HG02623 (cell line): ENCODE measurements at regions not wholly inside any gene's neighbourhood (a gene's known extent, or its start where the extent isn't known, plus 50 kb on each side); places are given as distances from the start of the nearest gene placed in this dataset.

Experiments used
- ATAC-seq: cut with Tn5 transposase; IDR thresholded peaks from one replicate; pipeline ENCODE4 v1.9.1; 2021; ENCODE audit warnings: moderate library complexity; ENCODE audit not compliant: unreplicated experiment

DNA sequence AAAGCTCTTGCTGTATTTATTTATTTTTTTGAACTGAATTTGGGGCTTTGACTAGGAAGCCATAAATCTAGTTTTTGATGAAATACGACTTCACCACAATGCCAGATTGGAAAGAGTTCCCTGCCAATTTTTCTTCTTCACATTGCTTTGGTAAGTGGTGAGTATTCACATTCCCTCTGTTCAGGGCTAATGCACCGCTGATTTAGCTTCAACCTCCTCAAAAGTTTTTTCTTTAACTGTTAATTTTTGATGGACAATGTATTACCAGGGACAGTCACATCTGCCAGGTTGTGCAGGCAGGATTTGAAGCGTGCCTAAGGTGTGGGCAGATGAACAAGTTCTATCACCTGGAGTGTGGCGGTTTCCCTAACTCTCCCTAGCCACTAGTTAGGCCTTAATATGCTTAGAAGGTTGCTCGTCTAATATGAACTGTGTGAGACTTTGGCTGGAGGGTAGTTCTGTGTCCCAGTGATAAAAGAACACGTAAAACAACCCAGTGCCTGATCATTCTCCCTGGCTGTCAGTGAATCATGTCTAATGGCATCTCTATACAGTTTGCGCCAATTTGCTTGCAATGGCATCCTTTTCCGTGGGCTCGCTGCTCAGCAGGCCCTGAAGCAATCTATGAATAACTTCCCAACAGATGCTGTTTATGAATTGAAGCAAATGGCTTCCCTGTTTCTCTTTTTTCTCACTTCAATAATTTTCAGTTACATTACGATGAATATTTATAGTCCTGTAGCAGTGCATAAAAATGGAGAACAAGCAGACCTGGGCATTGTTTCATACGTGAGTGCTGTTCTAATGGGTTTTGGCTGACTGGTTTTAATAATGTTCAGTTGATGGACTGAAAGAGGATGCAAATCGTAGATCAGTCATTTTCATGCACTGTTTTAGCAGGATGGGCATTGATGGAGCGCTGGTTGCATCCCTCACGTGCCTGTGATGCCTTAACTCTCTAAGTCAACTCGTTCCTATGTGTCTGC, 243.2 kb upstream of the SUCLG2 start:
- no peak for ATAC-seq

GRCh38 chr3:67896130-67896529, 241.7 kb upstream of the SUCLG2 start:
- ATAC-seq: no peak

- no peak for ATAC-seq
Measured at GRCh38 chr3:67894510-67894909, 240.1 kb upstream of the SUCLG2 start.

GRCh38 chr3:67884345-67884744, 229.9 kb upstream of the SUCLG2 start:
- no peak for ATAC-seq

DNA sequence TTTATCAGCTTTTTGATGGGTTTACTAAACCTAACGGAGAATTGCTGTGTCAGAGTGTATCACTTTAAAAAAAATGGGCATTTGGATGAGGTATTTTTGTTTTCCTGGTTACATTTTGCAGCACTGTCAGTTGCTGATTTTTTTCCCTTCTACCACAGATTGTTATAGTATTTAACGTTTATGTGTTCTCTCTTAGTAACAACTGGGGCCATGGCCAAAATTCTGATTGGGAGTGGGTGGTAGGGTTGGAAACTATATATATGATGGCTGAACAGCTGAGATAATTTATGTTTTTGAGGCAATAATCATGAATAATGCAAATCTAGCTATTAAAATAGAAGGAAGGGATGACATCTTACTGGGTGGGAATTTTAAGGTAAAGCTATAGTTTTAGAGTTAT, 229.4 kb upstream of the SUCLG2 start:
- ATAC-seq: no peak

DNA sequence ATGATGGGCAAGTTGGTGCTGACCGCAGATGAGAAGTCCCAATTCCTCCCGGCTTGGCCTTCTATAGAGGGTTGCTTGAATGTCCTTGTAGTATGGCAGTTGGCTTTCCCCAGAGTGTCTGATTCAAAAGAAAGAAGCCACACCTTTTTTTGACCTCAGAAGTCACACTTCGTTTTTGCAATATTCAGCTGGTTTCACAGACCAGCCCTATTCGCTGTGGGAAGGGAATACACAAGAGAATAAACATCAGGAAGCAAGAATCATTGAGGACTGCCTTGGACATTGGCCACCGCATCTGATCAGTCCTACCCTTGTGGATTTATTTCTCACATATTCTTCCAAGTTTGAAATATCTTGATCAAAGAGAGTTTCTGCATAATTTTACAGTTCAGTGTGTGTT, 228.6 kb upstream of the SUCLG2 start:
- no peak for ATAC-seq

DNA sequence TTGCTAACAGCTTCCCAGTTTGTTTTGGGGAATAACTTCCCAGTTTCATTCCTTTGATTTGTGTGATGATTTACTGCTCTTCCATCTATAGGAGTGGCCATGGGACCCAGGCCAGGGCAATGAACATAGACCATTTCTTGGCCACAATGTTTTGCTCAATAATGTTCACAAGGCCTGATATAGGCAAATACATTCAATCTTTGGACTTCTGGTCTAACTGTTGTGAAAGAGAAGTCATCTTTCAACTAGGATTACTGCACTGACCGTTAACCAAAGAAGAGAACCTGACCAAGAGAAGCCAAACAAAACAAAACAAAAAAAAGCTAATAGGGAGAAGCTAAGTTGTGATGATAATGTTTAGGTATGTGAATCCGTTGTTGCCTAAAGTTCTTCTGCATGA, 221.8 kb upstream of the SUCLG2 start:
- ATAC-seq: no peak

GRCh38 chr3:67875858-67876257, 221.4 kb upstream of the SUCLG2 start:
- no peak for ATAC-seq

- ATAC-seq: no peak
Measured at GRCh38 chr3:67875338-67875737, 220.9 kb upstream of the SUCLG2 start.

- ATAC-seq: no peak
Measured at GRCh38 chr3:67870477-67870876, 216.1 kb upstream of the SUCLG2 start.

GRCh38 chr3:67866571-67866970, 212.2 kb upstream of the SUCLG2 start:
- ATAC-seq: no peak

GRCh38 chr3:67864587-67865183, 210.3 kb upstream of the SUCLG2 start:
- ATAC-seq: no peak

DNA sequence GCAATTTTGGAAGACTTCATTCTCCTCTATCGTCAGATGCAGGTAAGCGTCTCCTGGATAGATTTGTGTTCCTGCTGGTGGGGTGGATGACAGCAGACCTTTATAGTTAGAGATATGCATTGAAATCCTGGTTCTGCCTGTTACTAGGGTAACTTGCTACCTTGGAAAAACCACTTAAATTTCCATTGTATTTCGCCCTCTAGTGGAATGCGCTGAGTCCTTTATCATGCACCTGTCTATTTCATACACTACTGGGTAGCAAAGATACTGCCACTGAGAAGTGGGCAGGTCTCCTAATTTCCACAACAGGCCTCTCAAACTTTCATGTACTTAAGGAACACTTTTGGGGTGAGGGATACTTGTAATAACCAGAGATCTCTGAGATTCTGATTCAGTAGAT, 209.5 kb upstream of the SUCLG2 start:
- no peak for ATAC-seq

- no peak for ATAC-seq
Measured at GRCh38 chr3:67860429-67860828, 206.0 kb upstream of the SUCLG2 start.

DNA sequence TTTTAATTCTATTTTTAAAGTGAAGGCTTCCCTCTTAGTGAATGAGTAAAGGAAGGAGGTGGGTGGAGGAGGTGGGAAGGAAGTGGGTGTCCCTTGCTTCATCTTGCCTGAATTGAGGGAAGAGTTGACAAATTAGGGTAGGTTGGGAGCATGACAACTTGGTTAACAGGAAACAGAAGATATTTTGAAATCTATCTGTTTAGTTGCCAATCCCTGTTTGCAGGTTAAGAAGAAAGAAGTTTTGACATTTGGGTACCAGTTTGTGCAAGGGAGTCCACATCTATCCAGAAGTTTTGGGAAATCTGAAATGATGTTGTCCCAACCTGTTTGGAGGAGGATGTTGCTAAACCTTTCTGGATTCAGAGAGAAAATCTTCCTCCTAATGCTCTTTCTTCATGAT, 204.1 kb upstream of the SUCLG2 start:
- ATAC-seq: no peak

GRCh38 chr3:67856718-67857117, 202.3 kb upstream of the SUCLG2 start:
- no peak for ATAC-seq

DNA sequence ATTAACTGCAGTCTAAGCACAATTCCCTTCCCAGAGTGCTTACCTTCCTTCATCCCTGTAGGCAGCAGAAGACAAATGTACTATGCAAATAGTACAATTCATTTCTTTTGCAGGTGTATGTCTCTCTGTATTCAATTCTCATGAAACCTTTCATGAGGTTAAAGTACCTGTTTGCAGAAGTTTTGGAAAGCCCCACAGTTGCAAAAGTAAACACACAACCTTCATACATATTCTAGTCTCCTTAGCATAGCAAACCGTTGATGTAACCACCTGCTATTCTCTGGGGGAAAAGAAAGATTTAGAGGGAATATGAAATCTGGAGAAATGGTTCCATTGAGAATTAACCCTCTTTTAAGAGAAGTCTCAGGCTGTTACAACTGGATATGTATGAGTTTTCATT, 200.3 kb upstream of the SUCLG2 start:
- ATAC-seq: no peak

DNA sequence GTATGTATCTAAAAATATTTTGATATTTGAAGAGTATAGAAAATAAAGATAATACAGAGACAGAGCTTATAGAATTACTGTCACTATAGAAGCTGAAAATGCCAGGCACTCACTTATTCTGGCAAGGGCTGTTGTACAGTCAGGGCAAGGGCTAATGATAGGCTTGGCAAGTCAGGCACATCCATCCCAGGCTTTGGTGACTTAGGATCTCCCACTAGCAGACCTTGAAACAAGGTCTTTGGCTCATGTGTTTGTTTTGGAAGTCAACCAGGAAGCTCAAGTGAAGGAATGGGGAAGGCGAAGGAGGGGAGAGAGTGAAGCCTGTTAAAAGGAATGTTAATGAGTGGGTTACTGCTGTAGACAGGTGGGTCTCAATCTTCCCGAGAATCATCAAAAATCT, 199.1 kb upstream of the SUCLG2 start:
- ATAC-seq: no peak

DNA sequence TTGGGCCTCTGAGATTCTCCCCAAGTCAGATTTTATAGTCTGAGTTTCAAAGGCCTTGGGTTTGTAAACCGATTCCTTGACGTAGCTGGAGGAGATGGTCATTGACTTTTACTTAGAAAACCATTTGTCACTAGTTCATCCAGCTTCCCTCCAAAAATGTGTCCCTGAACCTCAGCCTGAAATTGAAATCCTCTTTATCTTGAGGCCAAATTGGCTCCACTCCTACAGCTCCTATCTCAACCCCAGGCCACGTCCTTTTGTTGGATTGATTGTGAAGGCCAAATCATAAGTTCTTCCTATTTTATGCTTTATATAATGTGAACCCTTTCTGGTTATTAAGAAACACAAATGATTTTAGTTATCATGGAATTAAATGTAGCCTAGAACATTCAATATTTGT, 193.9 kb upstream of the SUCLG2 start:
- ATAC-seq: no peak

DNA sequence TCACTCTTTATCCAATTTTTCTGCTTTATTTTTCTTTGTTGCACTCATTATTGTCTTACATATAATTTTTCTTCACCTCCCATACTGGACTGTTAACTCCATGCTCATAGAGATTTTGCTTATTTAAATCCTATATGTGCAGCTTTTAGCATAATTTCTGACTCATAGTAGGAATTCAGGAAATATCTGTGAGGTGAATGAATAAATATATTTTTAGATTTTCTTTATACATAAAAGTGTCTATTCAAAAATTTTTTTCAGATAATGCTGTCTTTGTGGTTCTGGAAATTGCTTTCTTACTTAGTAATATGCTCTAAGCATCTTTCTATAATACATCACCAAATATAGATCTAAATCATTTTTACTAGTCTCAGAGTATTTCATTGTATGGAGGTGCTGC, 191.8 kb upstream of the SUCLG2 start:
- no peak for ATAC-seq

- no peak for ATAC-seq
Measured at GRCh38 chr3:67832817-67833216, 178.4 kb upstream of the SUCLG2 start.

DNA sequence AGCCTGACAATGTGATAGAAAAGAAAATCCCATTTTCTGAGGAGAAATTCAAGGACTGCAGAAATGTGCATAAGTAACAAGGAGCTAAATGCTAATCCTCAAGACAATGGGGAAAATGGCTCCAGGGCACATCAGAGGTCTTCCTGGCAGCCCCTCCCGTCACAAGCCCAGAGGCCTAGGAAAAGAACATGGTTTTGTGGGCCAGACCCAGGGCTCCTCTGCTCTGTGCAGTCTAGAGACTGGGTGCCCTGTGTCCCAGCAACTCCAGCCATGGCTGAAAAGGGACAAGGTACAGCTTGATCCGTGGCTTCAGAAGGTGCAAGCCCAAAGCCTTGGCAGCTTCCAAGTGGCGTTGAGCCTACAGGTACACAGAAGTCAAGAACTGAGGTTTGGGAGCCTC, 176.8 kb upstream of the SUCLG2 start:
- no peak for ATAC-seq
